Erythroblast (primary cell): ENCODE measurements at regions not wholly inside any gene's neighbourhood (a gene's known extent, or its start where the extent isn't known, plus 50 kb on each side); places are given as distances from the start of the nearest gene placed in this dataset.

Experiments used
- GATA1 ChIP-seq: IDR thresholded peaks from 2 replicates; pipeline ENCODE4 v1.6.1; 2011; ENCODE audit warnings: low read depth, mild to moderate bottlenecking, control low read depth, low read length, moderate library complexity
- POLR2A ChIP-seq: IDR thresholded peaks from 2 replicates; pipeline ENCODE4 v1.6.1; 2011; ENCODE audit warnings: mild to moderate bottlenecking, low read length

- TF ChIP-seq POLR2A: no peak
- TF ChIP-seq GATA1: no peak
Measured at GRCh38 chr2:138176862-138177439, 212.7 kb downstream of the HNMT start.
